ENCODE measurements at regions not wholly inside any gene's neighbourhood (a gene's known extent, or its start where the extent isn't known, plus 50 kb on each side); places are given as distances from the start of the nearest gene placed in this dataset.

- Histone ChIP-seq H3K79me2 (ENCODE audit: insufficient read depth, low read length) (no peaks in the 10 kb centered on the region), H3K9me2 (replicated peaks; ENCODE audit: low read depth, low read length) (no peaks in the 10 kb centered on the region), H3K9ac (ENCODE audit: low read depth, low read length, poor library complexity, severe bottlenecking) (no peak overlapping the region), H3K4me3 (ENCODE audit: low read length, poor library complexity, severe bottlenecking) (no peak overlapping the region), H3F3A (ENCODE audit: low read depth) (no peaks in the 10 kb centered on the region), H3K4me2 (ENCODE audit: low read depth, low read length, poor library complexity, severe bottlenecking) (no peak overlapping the region), H3K4me1 (ENCODE audit: insufficient read depth, low read length, poor library complexity, severe bottlenecking) (no peaks in the 10 kb centered on the region), H3K27me3 (ENCODE audit: insufficient read depth, low read length, poor library complexity, severe bottlenecking) (no peaks in the 10 kb centered on the region), H2AFZ (ENCODE audit: low read length) (no peak overlapping the region), H4K20me1 (ENCODE audit: insufficient read depth, low read length, poor library complexity, severe bottlenecking) (no peaks in the 10 kb centered on the region), H3K9me3 (ENCODE audit: insufficient read depth, low read depth, low read length) (peaks cover 8% of the 10 kb centered on the region; the same call in 1 of the 2 replicates), H3K36me3 (ENCODE audit: insufficient read depth, low read length) (no peaks in the 10 kb centered on the region)
- TF ChIP-seq EZH2phosphoT487 (IDR thresholded peaks at IDR 0.05; ENCODE audit: borderline replicate concordance) (no peak), CTCF (conservative IDR thresholded peaks at IDR 0.05; ENCODE audit: low read length) (no peak)
Measured at GRCh38 chr7:86222806-86223205, 420.9 kb upstream of the GRM3 start.

GRCh38 chr7:86214734-86215133, 429.0 kb upstream of the GRM3 start:
- Histone ChIP-seq H3F3A (ENCODE audit: low read depth) (no peaks in the 10 kb centered on the region), H3K4me3 (ENCODE audit: low read length, poor library complexity, severe bottlenecking) (no peak overlapping the region), H3K9me3 (ENCODE audit: insufficient read depth, low read depth, low read length) (no peaks in the 10 kb centered on the region), H3K9ac (ENCODE audit: low read depth, low read length, poor library complexity, severe bottlenecking) (no peak overlapping the region), H3K36me3 (ENCODE audit: insufficient read depth, low read length) (no peaks in the 10 kb centered on the region), H3K4me1 (ENCODE audit: insufficient read depth, low read length, poor library complexity, severe bottlenecking) (no peaks in the 10 kb centered on the region), H3K27me3 (ENCODE audit: insufficient read depth, low read length, poor library complexity, severe bottlenecking) (no peaks in the 10 kb centered on the region), H2AFZ (ENCODE audit: low read length) (no peak overlapping the region), H3K79me2 (ENCODE audit: insufficient read depth, low read length) (no peaks in the 10 kb centered on the region), H3K9me2 (replicated peaks; ENCODE audit: low read depth, low read length) (no peaks in the 10 kb centered on the region), H3K4me2 (ENCODE audit: low read depth, low read length, poor library complexity, severe bottlenecking) (no peak overlapping the region), H4K20me1 (ENCODE audit: insufficient read depth, low read length, poor library complexity, severe bottlenecking) (no peaks in the 10 kb centered on the region)
- no peak for TF ChIP-seq CTCF (conservative IDR thresholded peaks at IDR 0.05; ENCODE audit: low read length)
- TF ChIP-seq EZH2phosphoT487 (IDR thresholded peaks at IDR 0.05; ENCODE audit: borderline replicate concordance): no peak

- H3K9me2 ChIP-seq (replicated peaks; ENCODE audit: low read depth, low read length): no peaks in the 10 kb centered on the region
- no peaks in the 10 kb centered on the region for H3K27me3 ChIP-seq (ENCODE audit: insufficient read depth, low read length, poor library complexity, severe bottlenecking)
- H2AFZ ChIP-seq (ENCODE audit: low read length): no peak overlapping the region
- H3K4me2 ChIP-seq (ENCODE audit: low read depth, low read length, poor library complexity, severe bottlenecking): no peak overlapping the region
- no peaks in the 10 kb centered on the region for H3K9me3 ChIP-seq (ENCODE audit: insufficient read depth, low read depth, low read length)
- H3K36me3 ChIP-seq (ENCODE audit: insufficient read depth, low read length): no peaks in the 10 kb centered on the region
- TF ChIP-seq CTCF (conservative IDR thresholded peaks at IDR 0.05; ENCODE audit: low read length): no peak
- no peak for TF ChIP-seq EZH2phosphoT487 (IDR thresholded peaks at IDR 0.05; ENCODE audit: borderline replicate concordance)
- no peaks in the 10 kb centered on the region for H3K79me2 ChIP-seq (ENCODE audit: insufficient read depth, low read length)
- no peaks in the 10 kb centered on the region for H4K20me1 ChIP-seq (ENCODE audit: insufficient read depth, low read length, poor library complexity, severe bottlenecking)
- H3K4me3 ChIP-seq (ENCODE audit: low read length, poor library complexity, severe bottlenecking): no peak overlapping the region
- H3K4me1 ChIP-seq (ENCODE audit: insufficient read depth, low read length, poor library complexity, severe bottlenecking): no peaks in the 10 kb centered on the region
- H3K9ac ChIP-seq (ENCODE audit: low read depth, low read length, poor library complexity, severe bottlenecking): no peak overlapping the region
- H3F3A ChIP-seq (ENCODE audit: low read depth): no peaks in the 10 kb centered on the region
Measured at GRCh38 chr7:86212976-86213375, 430.7 kb upstream of the GRM3 start.

Data from Loucy (cell line).